ENCODE measurements at regions not wholly inside any gene's neighbourhood (a gene's known extent, or its start where the extent isn't known, plus 50 kb on each side); places are given as distances from the start of the nearest gene placed in this dataset.

- TF ChIP-seq REST (IDR thresholded peaks at IDR 0.05) (no peak), RAD21 (IDR thresholded peaks at IDR 0.05) (no peak), HNF4G (IDR thresholded peaks at IDR 0.05) (no peak), FOXA2 (IDR thresholded peaks at IDR 0.05) (no peak), GABPA (IDR thresholded peaks at IDR 0.05 in 1 of 2, conservative IDR thresholded peaks at IDR 0.05 in 1 of 2) (no peak)
These were observed 567.2 kb downstream of the SATB2 start (continued) for GRCh38 chr2:198890490-198890889.

GRCh38 chr2:198883604-198884003 is 574.1 kb downstream of the SATB2 start:
- WGBS: 34% methylated on average over 2 of the region's 2 CpGs
- Histone ChIP-seq H3K27me3 (ENCODE audit: control insufficient read depth in 4 of 4, insufficient read depth in 4 of 4, low read length in 3 of 4) (no peaks in the 10 kb centered on the region), H3K36me3 (ENCODE audit: control insufficient read depth in 4 of 4, insufficient read depth in 3 of 4, low read depth in 1 of 4, low read length in 3 of 4) (no peaks in the 10 kb centered on the region), H3K4me1 (ENCODE audit: control insufficient read depth in 4 of 4, insufficient read depth in 4 of 4, low read length in 3 of 4) (no peaks in the 10 kb centered on the region), H3K9ac (ENCODE audit: low read depth in 1 of 2, low read length in 2 of 2) (no peak overlapping the region), H3K9me3 (ENCODE audit: control insufficient read depth in 4 of 4, low read length in 3 of 4) (no peaks in the 10 kb centered on the region), H3K27ac (ENCODE audit: low read depth in 1 of 2, low read length in 2 of 2) (no peak overlapping the region), H3K4me3 (ENCODE audit: low read depth in 1 of 3, low read length in 3 of 3) (no peak overlapping the region)
- no peak for DNase-seq (ENCODE audit: low spot score)
- TF ChIP-seq MAX (IDR thresholded peaks at IDR 0.05): no peak
- TF ChIP-seq EGR1 (IDR thresholded peaks at IDR 0.05; ENCODE audit: low read depth in 2 of 2): no peak
- no peak for TF ChIP-seq TAF1 (conservative IDR thresholded peaks at IDR 0.05)

GRCh38 chr2:198880986-198881385 is 576.8 kb downstream of the SATB2 start:
- no peaks in the 10 kb centered on the region for H3K27me3 ChIP-seq (ENCODE audit: control insufficient read depth in 4 of 4, insufficient read depth in 4 of 4, low read length in 3 of 4)
- no peaks in the 10 kb centered on the region for H3K9me3 ChIP-seq (ENCODE audit: control insufficient read depth in 4 of 4, low read length in 3 of 4)
- H3K27ac ChIP-seq (ENCODE audit: low read depth in 1 of 2, low read length in 2 of 2): no peak overlapping the region
- no peak for TF ChIP-seq NR2F2 (IDR thresholded peaks at IDR 0.05)
- no peak for TF ChIP-seq CTCF (IDR thresholded peaks at IDR 0.05; ENCODE audit: low read depth, low read length, missing input control)
- TF ChIP-seq RAD21 (IDR thresholded peaks at IDR 0.05): no peak
- no peak for TF ChIP-seq ATF3 (IDR thresholded peaks at IDR 0.05)
- TF ChIP-seq JUND (IDR thresholded peaks at IDR 0.05): no peak
- TF ChIP-seq TAF1 (conservative IDR thresholded peaks at IDR 0.05): no peak
- TF ChIP-seq REST (IDR thresholded peaks at IDR 0.05): no peak
- H3K36me3 ChIP-seq (ENCODE audit: control insufficient read depth in 4 of 4, insufficient read depth in 3 of 4, low read depth in 1 of 4, low read length in 3 of 4): no peaks in the 10 kb centered on the region
- DNase-seq (ENCODE audit: low spot score): no peak
- H3K4me1 ChIP-seq (ENCODE audit: control insufficient read depth in 4 of 4, insufficient read depth in 4 of 4, low read length in 3 of 4): no peaks in the 10 kb centered on the region
- no peak overlapping the region for H3K9ac ChIP-seq (ENCODE audit: low read depth in 1 of 2, low read length in 2 of 2)
- H3K4me3 ChIP-seq (ENCODE audit: low read depth in 1 of 3, low read length in 3 of 3): no peak overlapping the region

Measured in liver (tissue), 8 donors.